ENCODE measurements at regions not wholly inside any gene's neighbourhood (a gene's known extent, or its start where the extent isn't known, plus 50 kb on each side); places are given as distances from the start of the nearest gene placed in this dataset.

GRCh38 chr22:27523711-27524110, 277.8 kb downstream of the MN1 start:
- TF ChIP-seq, protein P1, sequence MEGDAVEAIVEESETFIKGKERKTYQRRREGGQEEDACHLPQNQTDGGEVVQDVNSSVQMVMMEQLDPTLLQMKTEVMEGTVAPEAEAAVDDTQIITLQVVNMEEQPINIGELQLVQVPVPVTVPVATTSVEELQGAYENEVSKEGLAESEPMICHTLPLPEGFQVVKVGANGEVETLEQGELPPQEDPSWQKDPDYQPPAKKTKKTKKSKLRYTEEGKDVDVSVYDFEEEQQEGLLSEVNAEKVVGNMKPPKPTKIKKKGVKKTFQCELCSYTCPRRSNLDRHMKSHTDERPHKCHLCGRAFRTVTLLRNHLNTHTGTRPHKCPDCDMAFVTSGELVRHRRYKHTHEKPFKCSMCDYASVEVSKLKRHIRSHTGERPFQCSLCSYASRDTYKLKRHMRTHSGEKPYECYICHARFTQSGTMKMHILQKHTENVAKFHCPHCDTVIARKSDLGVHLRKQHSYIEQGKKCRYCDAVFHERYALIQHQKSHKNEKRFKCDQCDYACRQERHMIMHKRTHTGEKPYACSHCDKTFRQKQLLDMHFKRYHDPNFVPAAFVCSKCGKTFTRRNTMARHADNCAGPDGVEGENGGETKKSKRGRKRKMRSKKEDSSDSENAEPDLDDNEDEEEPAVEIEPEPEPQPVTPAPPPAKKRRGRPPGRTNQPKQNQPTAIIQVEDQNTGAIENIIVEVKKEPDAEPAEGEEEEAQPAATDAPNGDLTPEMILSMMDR (IDR thresholded peaks at IDR 0.05; ENCODE audit: low read depth, low read length): no peak
- TF ChIP-seq POLR2A (IDR thresholded peaks at IDR 0.05; ENCODE audit: extremely low read depth, insufficient read length): no peak

All from NB4 (cell line).